A673 (cell line): ENCODE measurements at regions not wholly inside any gene's neighbourhood (a gene's known extent, or its start where the extent isn't known, plus 50 kb on each side); places are given as distances from the start of the nearest gene placed in this dataset.
"Not testable (repeated sequence)": the region's sequence is repeated elsewhere in the genome, so short reads cannot be mapped to it uniquely, and the experiment has no call there.

Experiments
- BruUV-seq: library from RNA; stranded (reverse); fragments of 400-500 nt; replicated peaks from 2 replicates; lab custom pipeline; 2021; lab: Mats Ljungman, UMichigan
- CTCF ChIA-PET: fragments of 300-600 bp; sonication (Branson Sonifier 250); formaldehyde crosslinking; loops from one replicate; lab custom pipeline; 2022; ENCODE audit warnings: antibody characterized with exemption; lab: Charles Lee
- POLR2A ChIA-PET: fragments of 300-600 bp; sonication (Branson Sonifier 250); formaldehyde crosslinking; loops from one replicate; lab custom pipeline; 2022; ENCODE audit warnings: antibody characterized with exemption; ENCODE audit not compliant: low non-redundant PET; lab: Charles Lee
- DNase-seq: peaks from one replicate; pipeline ENCODE4 v3.0.0-alpha.2; 2015; ENCODE audit warnings: low spot score
- H3K27ac ChIP-seq: fragments of 200-600 bp; sonication (generic); 2 replicates; pipeline ENCODE4 v1.5.1; 2016; ENCODE audit warnings: mixed run types, low read depth, mild to moderate bottlenecking, mixed read lengths, antibody characterized with exemption, low read length; ENCODE audit not compliant: poor library complexity, severe bottlenecking
- H3K27me3 ChIP-seq: fragments of 200-600 bp; sonication (generic); replicated peaks from 2 replicates; pipeline ENCODE4 v1.6.1; 2017; ENCODE audit warnings: mixed run types, low read depth, mild to moderate bottlenecking, mixed read lengths, antibody characterized with exemption, low read length; ENCODE audit not compliant: insufficient read depth, poor library complexity
- H3K36me3 ChIP-seq: fragments of 200-600 bp; sonication (generic); 2 replicates; pipeline ENCODE4 v1.6.1; 2016; ENCODE audit warnings: mixed run types, mild to moderate bottlenecking, mixed read lengths, antibody characterized with exemption, low read length; ENCODE audit not compliant: insufficient read depth, poor library complexity, severe bottlenecking
- H3K4me1 ChIP-seq: fragments of 200-600 bp; sonication (generic); 2 replicates; pipeline ENCODE4 v1.6.1; 2017; ENCODE audit warnings: mixed run types, mild to moderate bottlenecking, mixed read lengths, antibody characterized with exemption, low read length; ENCODE audit not compliant: insufficient read depth, poor library complexity, severe bottlenecking
- H3K4me3 ChIP-seq: fragments of 200-600 bp; sonication (generic); 2 replicates; pipeline ENCODE4 v1.5.1; 2016; ENCODE audit warnings: low read depth, mixed run types, mild to moderate bottlenecking, mixed read lengths, low read length; ENCODE audit not compliant: poor library complexity, severe bottlenecking
- H3K9me3 ChIP-seq: fragments of 200-600 bp; sonication (generic); 2 replicates; pipeline ENCODE4 v1.6.1; 2016; ENCODE audit warnings: mixed run types, low read depth, mild to moderate bottlenecking, mixed read lengths, antibody characterized with exemption, low read length; ENCODE audit not compliant: poor library complexity, severe bottlenecking
- EZH2 ChIP-seq: fragments of 200-600 bp; sonication (generic); IDR thresholded peaks from 2 replicates; pipeline ENCODE4 v1.6.1; 2017; ENCODE audit warnings: borderline replicate concordance, low read depth, mild to moderate bottlenecking, mixed read lengths, antibody characterized with exemption, low read length; ENCODE audit not compliant: poor library complexity, severe bottlenecking
- intact Hi-C: fragments of 100-400 bp; cut with micrococcal nuclease; formaldehyde crosslinking; loops from one replicate; pipeline ENCODE4 v1.10.0; 2022; ENCODE audit not compliant: unreplicated experiment
- TF ChIP-seq, protein P1 (sequence below): fragments of 300-800, 200-600 bp; sonication (generic); conservative IDR thresholded peaks from 2 replicates; pipeline ENCODE4 v1.5.1; 2017; ENCODE audit warnings: low read depth, mild to moderate bottlenecking, antibody characterized with exemption, low read length, moderate library complexity, mixed read lengths

DNA sequence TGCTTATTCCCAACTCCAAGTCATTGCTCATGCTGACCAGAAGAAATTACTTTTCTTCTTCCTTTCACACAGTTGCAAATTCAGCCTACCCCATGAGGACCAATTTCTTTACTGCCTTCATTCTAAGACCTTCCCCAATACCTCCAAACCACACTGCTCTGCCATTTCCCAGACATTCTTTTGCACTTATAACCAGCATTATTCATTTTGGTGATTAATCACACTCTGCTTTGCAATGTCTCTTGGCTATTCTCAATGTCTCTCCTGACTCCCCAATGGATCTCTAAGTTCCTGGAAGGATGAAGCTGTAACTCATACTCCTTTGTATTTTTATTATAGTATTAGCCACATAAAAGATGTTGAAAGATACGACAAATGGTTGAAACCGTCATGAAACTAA is 105.7 kb upstream of the RANBP3L start:
- Histone ChIP-seq H3K27ac (no peak overlapping the region), H3K36me3 (no peaks in the 10 kb centered on the region), H3K4me3 (no peak overlapping the region), H3K27me3 (no peaks in the 10 kb centered on the region), H3K9me3 (peaks cover 4% of the 10 kb centered on the region), H3K4me1 (peaks cover 25% of the 10 kb centered on the region)
- ChIA-PET POLR2A (no interaction called here), CTCF (no interaction called here)
- no TSS peak for BruUV-seq
- intact Hi-C loops, result no loop called here
- TF ChIP-seq EZH2, result no peak
- TF ChIP-seq, protein P1, sequence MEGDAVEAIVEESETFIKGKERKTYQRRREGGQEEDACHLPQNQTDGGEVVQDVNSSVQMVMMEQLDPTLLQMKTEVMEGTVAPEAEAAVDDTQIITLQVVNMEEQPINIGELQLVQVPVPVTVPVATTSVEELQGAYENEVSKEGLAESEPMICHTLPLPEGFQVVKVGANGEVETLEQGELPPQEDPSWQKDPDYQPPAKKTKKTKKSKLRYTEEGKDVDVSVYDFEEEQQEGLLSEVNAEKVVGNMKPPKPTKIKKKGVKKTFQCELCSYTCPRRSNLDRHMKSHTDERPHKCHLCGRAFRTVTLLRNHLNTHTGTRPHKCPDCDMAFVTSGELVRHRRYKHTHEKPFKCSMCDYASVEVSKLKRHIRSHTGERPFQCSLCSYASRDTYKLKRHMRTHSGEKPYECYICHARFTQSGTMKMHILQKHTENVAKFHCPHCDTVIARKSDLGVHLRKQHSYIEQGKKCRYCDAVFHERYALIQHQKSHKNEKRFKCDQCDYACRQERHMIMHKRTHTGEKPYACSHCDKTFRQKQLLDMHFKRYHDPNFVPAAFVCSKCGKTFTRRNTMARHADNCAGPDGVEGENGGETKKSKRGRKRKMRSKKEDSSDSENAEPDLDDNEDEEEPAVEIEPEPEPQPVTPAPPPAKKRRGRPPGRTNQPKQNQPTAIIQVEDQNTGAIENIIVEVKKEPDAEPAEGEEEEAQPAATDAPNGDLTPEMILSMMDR, result no peak
- no peak for DNase-seq

DNA sequence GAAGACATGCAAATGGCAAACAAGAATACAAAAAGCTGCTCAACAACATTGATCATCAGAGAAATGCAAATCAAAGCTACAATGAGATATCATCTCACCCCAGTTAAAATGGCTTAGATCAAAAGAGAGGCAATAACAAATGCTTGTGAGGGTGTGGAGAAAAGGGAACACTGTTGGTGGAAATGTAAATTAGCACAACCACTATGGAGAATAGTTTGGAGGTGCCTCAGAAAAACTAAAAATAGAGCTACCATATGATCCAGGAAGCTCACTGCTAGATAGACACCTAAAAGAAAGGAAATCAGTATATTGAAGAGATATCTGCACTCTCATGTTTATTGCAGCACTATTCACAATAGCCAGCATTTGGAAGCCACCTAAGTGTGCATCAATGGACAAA is 108.0 kb upstream of the RANBP3L start:
- H3K9me3 ChIP-seq, POLR2A ChIA-PET, CTCF ChIA-PET, BruUV-seq, DNase-seq, H3K4me1 ChIP-seq, intact Hi-C loops, H3K36me3 ChIP-seq, H3K27me3 ChIP-seq, H3K4me3 ChIP-seq, H3K27ac ChIP-seq: not testable (repeated sequence)

DNA sequence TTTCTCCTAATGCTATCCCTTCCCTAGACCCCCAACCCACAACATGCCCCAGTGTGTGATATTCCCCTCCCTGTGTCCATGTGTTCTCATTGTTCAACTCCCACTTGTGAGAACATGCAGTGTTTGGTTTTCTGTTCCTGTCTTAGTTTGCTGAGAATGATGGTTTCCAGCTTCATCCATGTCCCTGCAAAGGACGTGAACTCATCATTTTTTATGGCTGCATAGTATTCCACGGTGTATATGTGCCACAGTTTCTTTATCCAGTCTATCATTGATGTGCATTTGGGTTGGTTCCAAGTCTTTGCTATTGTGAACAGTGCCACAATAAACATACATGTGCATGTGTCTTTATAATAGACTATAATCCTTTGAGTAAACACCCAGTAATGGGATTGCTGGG is 109.0 kb upstream of the RANBP3L start:
- H3K9me3 ChIP-seq, POLR2A ChIA-PET, H3K36me3 ChIP-seq, H3K27ac ChIP-seq, H3K27me3 ChIP-seq, H3K4me1 ChIP-seq, H3K4me3 ChIP-seq, CTCF ChIA-PET, BruUV-seq, DNase-seq, intact Hi-C loops: not testable (repeated sequence)

DNA sequence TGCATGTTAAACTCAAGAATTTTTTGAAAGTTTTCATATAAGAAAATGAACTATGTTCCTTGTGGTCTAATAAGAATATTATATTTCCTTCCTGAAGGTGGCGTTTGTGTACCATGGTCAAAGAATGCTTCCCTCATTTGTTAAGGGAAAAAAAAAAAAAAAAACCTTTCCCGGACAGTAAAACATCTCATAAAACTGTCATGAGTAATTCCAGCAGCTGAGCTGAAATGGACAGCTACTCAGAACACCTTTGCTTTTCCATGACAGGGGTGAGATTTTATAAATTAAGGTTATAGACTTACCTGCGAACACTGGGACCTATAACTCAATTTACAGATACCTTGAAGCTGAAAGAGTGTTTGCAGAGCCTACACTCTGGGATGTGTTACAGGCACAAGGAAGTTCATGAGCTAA is 113.2 kb upstream of the RANBP3L start:
- TF ChIP-seq, protein P1, result peak; percentile 66
- no peak for TF ChIP-seq EZH2

More for the DNA sequence above, 113.2 kb upstream of the RANBP3L start:
- intact Hi-C loops, result loop anchor here (1.0 kb wide), 2 partner anchors 92 to 278 kb away; no protein-coding TSS in a partner anchor
- Histone ChIP-seq H3K27me3 (no peaks in the 10 kb centered on the region), H3K27ac (no peak overlapping the region), H3K9me3 (no peaks in the 10 kb centered on the region), H3K36me3 (no peaks in the 10 kb centered on the region), H3K4me1 (no peaks in the 10 kb centered on the region), H3K4me3 (no peak overlapping the region)
- ChIA-PET CTCF (interaction anchor here (0.6 to 1.1 kb wide), 7 partner anchors 90 to 306 kb away, joined by 3 to 10 read pairs (median 5); no protein-coding TSS in a partner anchor), POLR2A (no interaction called here)
- DNase-seq, result peak; percentile 75
- no TSS peak for BruUV-seq
